AG04449 (cell line): ENCODE measurements at regions not wholly inside any gene's neighbourhood (a gene's known extent, or its start where the extent isn't known, plus 50 kb on each side); places are given as distances from the start of the nearest gene placed in this dataset.

Experiments used
- CTCF ChIA-PET: fragments of 350-600 bp; formaldehyde crosslinking; extraction: SDS; loops from one replicate; lab custom pipeline; 2021; ENCODE audit warnings: antibody characterized with exemption; lab: Yijun Ruan, JAX
- POLR2A ChIA-PET: fragments of 400-600, 350-600 bp; formaldehyde crosslinking; extraction: SDS; loops from one replicate; lab custom pipeline; 2020; ENCODE audit warnings: antibody characterized with exemption, inconsistent platforms; lab: Yijun Ruan, JAX
- DNase-seq: peaks from one replicate; pipeline ENCODE4 v3.0.0-alpha.2; 2010; ENCODE audit warnings: low read depth, low spot score
- H3K4me3 ChIP-seq: 2 replicates; pipeline ENCODE4 v1.5.1; 2011; ENCODE audit warnings: low read depth, mild to moderate bottlenecking, control low read depth, low read length
- CTCF ChIP-seq: IDR thresholded peaks from one replicate; pipeline ENCODE4 v1.5.1; 2011; ENCODE audit warnings: mild to moderate bottlenecking, moderate library complexity, low read length, control low read depth, inconsistent platforms; ENCODE audit not compliant: insufficient read depth; ENCODE audit errors: missing control alignments

- CTCF ChIA-PET: no interaction called here
- TF ChIP-seq CTCF: no peak
- DNase-seq: no peak
- H3K4me3 ChIP-seq: no peak overlapping the region
- POLR2A ChIA-PET: no interaction called here
Observed at GRCh38 chr6:105499136-105499870, 96.4 kb upstream of the PREP start.

- DNase-seq: no peak
- ChIA-PET CTCF (interaction anchor here (1.0 to 1.8 kb wide), 3 partner anchors 11 to 804 kb away, joined by 3 to 6 read pairs (median 3); no protein-coding TSS in a partner anchor), POLR2A (no interaction called here)
- H3K4me3 ChIP-seq: no peak overlapping the region
- no peak for TF ChIP-seq CTCF
Observed at GRCh38 chr6:105497549-105497948, 94.7 kb upstream of the PREP start.

DNA sequence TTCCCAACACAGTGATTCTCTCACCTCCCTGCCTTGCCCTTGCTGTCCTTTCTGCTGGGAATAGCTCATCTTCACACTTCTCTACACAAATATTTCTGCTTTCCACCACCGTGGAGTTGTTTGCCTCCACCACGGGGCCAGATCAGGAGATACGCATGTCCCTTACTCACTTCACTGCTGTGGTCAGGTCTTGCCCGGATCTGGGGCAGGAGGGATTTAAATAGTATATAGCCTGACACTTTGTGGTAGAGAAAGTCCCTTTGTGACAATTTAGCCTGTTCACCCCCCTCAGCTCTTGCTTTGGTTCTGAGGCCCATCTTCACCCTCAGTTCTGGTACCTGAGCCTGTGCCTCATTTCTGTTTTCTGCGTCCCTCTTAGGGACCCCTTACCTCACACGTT lies 92.6 kb upstream of the PREP start:
- POLR2A ChIA-PET: no interaction called here
- CTCF ChIA-PET: interaction anchor here (0.7 kb wide), 1 partner anchor 11 kb away, joined by 3 read pairs; no protein-coding TSS in a partner anchor
- no peak for DNase-seq
- no peak for TF ChIP-seq CTCF
- no peak overlapping the region for H3K4me3 ChIP-seq

GRCh38 chr6:105494688-105495087 lies 91.8 kb upstream of the PREP start:
- ChIA-PET POLR2A (no interaction called here), CTCF (interaction anchor here (0.7 to 2.2 kb wide), 3 partner anchors 10 to 12 kb away, joined by 3 to 6 read pairs (median 4); no protein-coding TSS in a partner anchor)
- no peak for DNase-seq
- TF ChIP-seq CTCF: no peak
- H3K4me3 ChIP-seq: no peak overlapping the region

DNA sequence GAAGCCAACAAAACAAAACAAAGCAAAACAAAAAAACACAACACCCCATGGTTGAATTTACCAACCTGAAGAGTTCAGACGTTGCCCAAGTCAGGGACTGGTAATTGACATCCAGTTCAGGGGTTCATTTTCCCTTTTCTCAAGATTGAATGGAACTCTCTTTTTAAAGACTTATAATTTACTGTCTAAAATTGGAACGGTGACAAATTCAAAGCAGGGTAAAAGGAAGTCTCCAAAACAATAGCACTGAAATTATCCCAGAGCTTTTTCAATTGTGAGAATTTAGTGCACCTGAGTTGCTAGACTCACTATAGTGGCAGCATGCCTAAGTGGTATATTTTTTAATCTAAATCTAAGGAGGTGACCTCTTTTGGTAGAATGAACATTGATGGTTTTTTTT lies 90.9 kb upstream of the PREP start:
- no peak overlapping the region for H3K4me3 ChIP-seq
- DNase-seq: no peak
- ChIA-PET POLR2A (no interaction called here), CTCF (interaction anchor here (1.1 to 2.2 kb wide), 3 partner anchors 9 to 11 kb away, joined by 3 to 6 read pairs (median 4); no protein-coding TSS in a partner anchor)
- no peak for TF ChIP-seq CTCF
